H1 (cell line): ENCODE measurements at regions not wholly inside any gene's neighbourhood (a gene's known extent, or its start where the extent isn't known, plus 50 kb on each side); places are given as distances from the start of the nearest gene placed in this dataset.

Experiments
- CTCF ChIA-PET: fragments of 300-600 bp; sonication (Branson Sonifier 250); formaldehyde crosslinking; loops from one replicate; lab custom pipeline; 2021; ENCODE audit not compliant: partially characterized antibody; lab: Charles Lee
- POLR2A ChIA-PET: fragments of 300-600 bp; sonication (Branson Sonifier 250); formaldehyde crosslinking; loops from one replicate; lab custom pipeline; 2021; ENCODE audit warnings: inconsistent platforms; ENCODE audit not compliant: partially characterized antibody; lab: Charles Lee
- DNase-seq, 2 experiments: peaks; one replicate each; pipeline versions ENCODE4 v3.0.0 to v3.0.0-alpha.2; 2010 to 2022; ENCODE audit warnings: low spot score in 2 of 2, low read depth in 1 of 2, mixed read lengths in 1 of 2
- FAIRE-seq: peaks from 2 replicates; lab custom pipeline; 2011; peaks lifted over from hg19 to GRCh38; lab: Jason Lieb, UNC
- H2AFZ ChIP-seq: 2 replicates; pipeline ENCODE4 v1.8.1; 2012; ENCODE audit warnings: low read length, inconsistent platforms
- H2AK5ac ChIP-seq: 2 replicates; pipeline ENCODE4 v1.6.1; 2013; ENCODE audit warnings: low read depth, low read length
- H2BK120ac ChIP-seq: replicated peaks from 2 replicates; pipeline ENCODE3; 2013; ENCODE audit warnings: low read depth, low read length, inconsistent platforms
- H2BK12ac ChIP-seq: 2 replicates; pipeline ENCODE4 v1.6.1; 2013; ENCODE audit warnings: low read depth, low read length
- H2BK15ac ChIP-seq: 2 replicates; pipeline ENCODE4 v1.6.1; 2013; ENCODE audit warnings: low read length
- H2BK20ac ChIP-seq: 2 replicates; pipeline ENCODE4 v1.6.1; 2013; ENCODE audit warnings: low read length
- H2BK5ac ChIP-seq: 2 replicates; pipeline ENCODE4 v1.6.1; 2013; ENCODE audit warnings: low read depth, low read length
- H3K14ac ChIP-seq: 2 replicates; pipeline ENCODE4 v1.6.1; 2013; ENCODE audit warnings: inconsistent platforms; ENCODE audit not compliant: insufficient read length
- H3K18ac ChIP-seq: 2 replicates; pipeline ENCODE4 v1.6.1; 2013; ENCODE audit warnings: low read length; ENCODE audit errors: extremely low read depth
- H3K23ac ChIP-seq: 2 replicates; pipeline ENCODE4 v1.6.1; 2013; ENCODE audit warnings: inconsistent platforms; ENCODE audit not compliant: insufficient read length
- H3K23me2 ChIP-seq: 2 replicates; pipeline ENCODE4 v1.6.1; 2013; ENCODE audit warnings: low read depth, low read length
- H3K27ac ChIP-seq: 2 replicates; pipeline ENCODE4 v1.6.1; 2011; ENCODE audit warnings: low read depth, low read length, inconsistent platforms
- H3K27me3 ChIP-seq, 4 experiments: replicated peaks in 1 of 4; 1 replicate in 1 of 4; 2 replicates in 3 of 4; pipeline versions ENCODE4 v1.6.1 to v1.8.1; 2011 to 2013; ENCODE audit warnings: low read length in 3 of 4, mild to moderate bottlenecking in 3 of 4, inconsistent platforms in 2 of 4, mixed read lengths in 2 of 4, moderate library complexity in 1 of 4; ENCODE audit not compliant: control insufficient read depth in 3 of 4, insufficient read depth in 3 of 4; ENCODE audit errors: extremely low read depth in 1 of 4
- H3K36me3 ChIP-seq, 4 experiments: 2 replicates each; pipeline versions ENCODE4 v1.6.1 to v1.8.1; 2011 to 2013; ENCODE audit warnings: mild to moderate bottlenecking in 4 of 4, low read length in 3 of 4, moderate library complexity in 2 of 4, control low read depth in 1 of 4, inconsistent platforms in 1 of 4; ENCODE audit not compliant: insufficient read depth in 4 of 4, control insufficient read depth in 2 of 4
- H3K4ac ChIP-seq: replicated peaks from 2 replicates; pipeline ENCODE3; 2013; ENCODE audit warnings: low read length, low read depth, mixed read lengths, inconsistent platforms; ENCODE audit not compliant: insufficient read length
- H3K4me1 ChIP-seq, 4 experiments: replicated peaks in 1 of 4; 1 replicate in 1 of 4; 2 replicates in 3 of 4; pipeline versions ENCODE4 v1.6.1 to v1.8.1; 2011 to 2013; ENCODE audit warnings: low read length in 3 of 4, inconsistent platforms in 2 of 4, mixed read lengths in 1 of 4; ENCODE audit not compliant: insufficient read depth in 4 of 4, control insufficient read depth in 3 of 4
- H3K4me2 ChIP-seq, 2 experiments: 2 replicates each; pipeline versions ENCODE4 v1.6.1 to v1.8.1; 2011 to 2013; ENCODE audit warnings: low read depth in 2 of 2, low read length in 2 of 2, control low read depth in 1 of 2, inconsistent platforms in 1 of 2, mild to moderate bottlenecking in 1 of 2; ENCODE audit not compliant: insufficient read depth in 1 of 2
- H3K4me3 ChIP-seq, 4 experiments: fragments of 200-600, 300-600 bp in 1 of 4; sonication (generic), shearing (Covaris generic), sonication (Bioruptor Twin) in 1 of 4; 2 replicates each; pipeline versions ENCODE4 v1.5.1 to v1.8.1; 2011 to 2016; ENCODE audit warnings: low read length in 4 of 4, low read depth in 3 of 4, control low read depth in 2 of 4, inconsistent platforms in 2 of 4, mild to moderate bottlenecking in 2 of 4, mixed read lengths in 1 of 4, moderate library complexity in 1 of 4; ENCODE audit not compliant: insufficient read depth in 2 of 4; ENCODE audit errors: extremely low read depth in 1 of 4
- H3K56ac ChIP-seq: replicated peaks from 2 replicates; pipeline ENCODE3; 2013; ENCODE audit warnings: low read depth, mild to moderate bottlenecking, mixed read lengths, low read length, inconsistent platforms; ENCODE audit not compliant: insufficient read length
- H3K79me1 ChIP-seq: 2 replicates; pipeline ENCODE4 v1.6.1; 2013; ENCODE audit warnings: low read depth, low read length, control low read depth
- H3K79me2 ChIP-seq, 2 experiments: 2 replicates each; pipeline versions ENCODE4 v1.6.1 to v1.8.1; 2012 to 2013; ENCODE audit warnings: low read length in 2 of 2, mild to moderate bottlenecking in 2 of 2, inconsistent platforms in 1 of 2; ENCODE audit not compliant: insufficient read depth in 2 of 2, control insufficient read depth in 1 of 2
- H3K9ac ChIP-seq, 4 experiments: replicated peaks in 1 of 4; 1 replicate in 1 of 4; 2 replicates in 3 of 4; pipeline versions ENCODE4 v1.6.1 to v1.8.1; 2011 to 2013; ENCODE audit warnings: low read depth in 3 of 4, low read length in 3 of 4, control low read depth in 2 of 4, mild to moderate bottlenecking in 2 of 4, moderate library complexity in 2 of 4, inconsistent platforms in 1 of 4; ENCODE audit errors: extremely low read depth in 1 of 4
- H3K9me3 ChIP-seq, 2 experiments: 2 replicates each; pipeline versions ENCODE4 v1.6.1 to v1.8.1; 2012 to 2013; ENCODE audit warnings: mild to moderate bottlenecking in 2 of 2, moderate library complexity in 2 of 2, control low read depth in 1 of 2, inconsistent platforms in 1 of 2, low read depth in 1 of 2, low read length in 1 of 2, mixed read lengths in 1 of 2; ENCODE audit not compliant: insufficient read depth in 2 of 2
- H4K20me1 ChIP-seq, 2 experiments: replicated peaks in 1 of 2; 2 replicates each; pipeline versions ENCODE3 to v1.8.1; 2011 to 2013; ENCODE audit warnings: inconsistent platforms in 2 of 2, low read length in 2 of 2, mild to moderate bottlenecking in 1 of 2; ENCODE audit not compliant: insufficient read depth in 2 of 2, control insufficient read depth in 1 of 2
- H4K5ac ChIP-seq: 2 replicates; pipeline ENCODE4 v1.6.1; 2013; ENCODE audit warnings: low read length, low read depth, mixed read lengths, inconsistent platforms; ENCODE audit not compliant: insufficient read length
- H4K8ac ChIP-seq: 2 replicates; pipeline ENCODE4 v1.8.0; 2013; ENCODE audit warnings: mild to moderate bottlenecking, moderate library complexity, low read length, inconsistent platforms; ENCODE audit not compliant: insufficient read depth; ENCODE audit errors: extremely low read depth
- H4K91ac ChIP-seq: replicated peaks from 2 replicates; pipeline ENCODE3; 2013; ENCODE audit warnings: low read length, mixed read lengths, inconsistent platforms; ENCODE audit not compliant: insufficient read length
- FOSL1 ChIP-seq: IDR thresholded peaks from 2 replicates; pipeline ENCODE4 v1.6.1; 2011; ENCODE audit warnings: mild to moderate bottlenecking, low read depth, low read length, moderate library complexity; ENCODE audit not compliant: insufficient read depth
- RBBP5 ChIP-seq: IDR thresholded peaks from 2 replicates; pipeline ENCODE4 v1.7.1; 2012; ENCODE audit warnings: low read depth, mild to moderate bottlenecking, inconsistent platforms, low read length, moderate library complexity, borderline replicate concordance
- WGBS, 2 experiments: shearing (Covaris generic) in 1 of 2; methylation state at CpG; one replicate each; pipeline versions ENCODE4 v1.1.6 to v1.1.7; 2013 to 2015; ENCODE audit warnings: low lambda C conversion rate in 2 of 2, mixed read lengths in 2 of 2, inconsistent platforms in 1 of 2, low coverage in 1 of 2, missing lambda C conversion rate in 1 of 2; ENCODE audit not compliant: insufficient replicate concordance in 2 of 2, insufficient coverage in 1 of 2, insufficient read length in 1 of 2; ENCODE audit errors: extremely low coverage in 1 of 2, missing lambda C conversion rate in 1 of 2; 5-methylcytosine and 5-hydroxymethylcytosine counted together
- TF ChIP-seq, protein P1 (sequence below): IDR thresholded peaks from 2 replicates; pipeline ENCODE4 v1.6.1; 2011; ENCODE audit warnings: low read length, improper control_type of control experiment

DNA sequence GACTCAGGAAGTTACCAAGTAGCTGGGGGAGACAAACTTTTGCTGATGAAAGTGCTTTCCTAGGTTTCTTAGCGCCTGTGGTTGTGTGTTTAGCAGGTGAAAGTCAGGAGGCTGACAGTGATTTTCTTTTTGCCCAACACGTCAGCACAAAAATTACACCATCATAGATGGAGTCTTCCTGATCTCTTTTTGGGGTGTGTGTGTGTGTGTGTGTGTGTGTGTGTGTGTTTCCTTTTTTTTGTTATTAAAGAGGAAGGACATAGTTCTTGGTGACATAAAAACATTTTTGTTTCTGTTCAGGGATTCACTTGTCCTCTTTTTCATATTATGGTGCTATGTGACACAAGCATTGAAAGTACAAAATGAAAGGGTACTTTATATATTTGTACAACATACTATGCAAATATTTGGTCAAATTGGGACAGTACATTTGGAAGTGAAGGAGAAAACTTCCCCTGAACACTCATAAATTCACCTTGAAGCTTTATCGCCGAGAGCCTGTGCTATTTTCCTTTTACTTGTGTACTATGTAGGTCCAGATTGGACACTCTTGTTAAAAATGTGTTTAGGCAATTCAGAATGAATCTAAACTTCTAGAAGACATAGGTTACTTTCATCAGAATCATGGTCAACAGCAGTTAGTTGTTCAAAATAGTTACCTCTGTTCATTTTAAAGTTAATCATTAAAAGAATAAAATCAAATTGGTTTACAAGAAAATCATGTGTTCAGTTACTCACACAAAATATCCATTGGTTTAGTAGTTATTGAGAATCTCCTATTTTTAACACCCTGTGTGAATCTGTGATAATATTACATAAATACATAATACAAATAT lies 491.9 kb downstream of the IRS1 start:
- H2AFZ ChIP-seq, result peak overlapping the region; percentile 53; the same call in 1 of the 2 replicates
- H2AK5ac ChIP-seq, result no peak overlapping the region
- no peak overlapping the region for H4K5ac ChIP-seq
- no peaks in the 10 kb centered on the region; the same call in 1 of the 2 replicates for H3K23me2 ChIP-seq
- no peak overlapping the region for H2BK12ac ChIP-seq
- H3K79me2 ChIP-seq, result no peaks in the 10 kb centered on the region
- FAIRE-seq, result no peak
- ChIA-PET POLR2A (no interaction called here), CTCF (no interaction called here)
- no peak overlapping the region for H2BK15ac ChIP-seq
- H4K20me1 ChIP-seq, result no peaks in the 10 kb centered on the region
- H3K9ac ChIP-seq, result no peak overlapping the region
- H3K14ac ChIP-seq, result no peak overlapping the region
- no peak overlapping the region for H3K18ac ChIP-seq
- H4K8ac ChIP-seq, result no peak overlapping the region
- TF ChIP-seq FOSL1 (no peak), RBBP5 (no peak)
- TF ChIP-seq, protein P1, sequence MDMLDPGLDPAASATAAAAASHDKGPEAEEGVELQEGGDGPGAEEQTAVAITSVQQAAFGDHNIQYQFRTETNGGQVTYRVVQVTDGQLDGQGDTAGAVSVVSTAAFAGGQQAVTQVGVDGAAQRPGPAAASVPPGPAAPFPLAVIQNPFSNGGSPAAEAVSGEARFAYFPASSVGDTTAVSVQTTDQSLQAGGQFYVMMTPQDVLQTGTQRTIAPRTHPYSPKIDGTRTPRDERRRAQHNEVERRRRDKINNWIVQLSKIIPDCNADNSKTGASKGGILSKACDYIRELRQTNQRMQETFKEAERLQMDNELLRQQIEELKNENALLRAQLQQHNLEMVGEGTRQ, result no peak
- H4K91ac ChIP-seq, result no peak overlapping the region
- H3K9me3 ChIP-seq, result no peaks in the 10 kb centered on the region
- no peak overlapping the region for H2BK20ac ChIP-seq
- DNase-seq, result no peak
- H3K4me1 ChIP-seq, result no peaks in the 10 kb centered on the region
- no peak overlapping the region for H3K4me3 ChIP-seq
- no peak overlapping the region for H3K4ac ChIP-seq
- no peak overlapping the region for H3K27ac ChIP-seq
- H3K27me3 ChIP-seq, result no peaks in the 10 kb centered on the region
- no peaks in the 10 kb centered on the region for H3K36me3 ChIP-seq
- no peak overlapping the region for H2BK120ac ChIP-seq
- no peak overlapping the region for H3K23ac ChIP-seq
- WGBS, 2 experiments, result 92% methylated on average over 4 of the region's 4 CpGs; no CpG with 5 or more reads in 1 of the 2 experiments
- H3K56ac ChIP-seq, result no peak overlapping the region
- H3K4me2 ChIP-seq, result no peak overlapping the region
- no peak overlapping the region for H2BK5ac ChIP-seq
- H3K79me1 ChIP-seq, result no peaks in the 10 kb centered on the region
